PC-3 (cell line): ENCODE measurements at regions not wholly inside any gene's neighbourhood (a gene's known extent, or its start where the extent isn't known, plus 50 kb on each side); places are given as distances from the start of the nearest gene placed in this dataset.

Source experiments
- ATAC-seq: fragments of 200-7000 bp; cut with Tn5 transposase; 2 replicates; pipeline ENCODE4 v1.9.1; 2020; ENCODE audit warnings: mild to moderate bottlenecking, moderate library complexity
- BruUV-seq: library from RNA; stranded (reverse); fragments of 400-500 nt; replicated peaks from 2 replicates; lab custom pipeline; 2021; lab: Mats Ljungman, UMichigan
- CTCF ChIA-PET: fragments of 300-600 bp; sonication (Branson Sonifier 250); formaldehyde crosslinking; loops from one replicate; lab custom pipeline; 2022; ENCODE audit warnings: antibody characterized with exemption; lab: Charles Lee
- POLR2A ChIA-PET: fragments of 300-600 bp; sonication (Branson Sonifier 250); formaldehyde crosslinking; loops from one replicate; lab custom pipeline; 2022; ENCODE audit warnings: antibody characterized with exemption; ENCODE audit not compliant: unreplicated experiment; lab: Charles Lee
- DNase-seq: peaks from one replicate; pipeline ENCODE4 v3.0.0-alpha.2; 2015
- H2AFZ ChIP-seq: fragments of 300-600 bp; sonication (generic); 2 replicates; pipeline ENCODE4 v1.6.0; 2016; ENCODE audit warnings: antibody characterized with exemption, low read length
- H3F3A ChIP-seq: fragments of 300-600 bp; sonication (generic); one replicate; pipeline ENCODE4 v1.6.0; 2017; ENCODE audit warnings: antibody characterized with exemption, low read length, control low read depth, mild to moderate bottlenecking; ENCODE audit not compliant: unreplicated experiment
- H3K27ac ChIP-seq: fragments of 300-600 bp; sonication (generic); 2 replicates; pipeline ENCODE4 v1.5.1; 2016; ENCODE audit warnings: mild to moderate bottlenecking, low read length
- H3K27me3 ChIP-seq: fragments of 300-600 bp; sonication (generic); 2 replicates; pipeline ENCODE4 v1.6.1; 2016; ENCODE audit warnings: low read length, mixed read lengths
- H3K36me3 ChIP-seq: fragments of 300-600 bp; sonication (generic); 2 replicates; pipeline ENCODE4 v1.6.1; 2016; ENCODE audit warnings: low read depth, mixed run types, low read length, mixed read lengths
- H3K4me1 ChIP-seq: fragments of 300-600 bp; sonication (generic); 2 replicates; pipeline ENCODE4 v1.5.1; 2016; ENCODE audit warnings: low read length; ENCODE audit not compliant: insufficient read depth
- H3K4me2 ChIP-seq: fragments of 300-600 bp; sonication (generic); 2 replicates; pipeline ENCODE4 v1.6.0; 2016; ENCODE audit warnings: low read length
- H3K4me3 ChIP-seq: fragments of 300-600 bp; sonication (generic); 2 replicates; pipeline ENCODE4 v1.5.1; 2016; ENCODE audit warnings: mild to moderate bottlenecking, low read length, mixed read lengths
- H3K79me2 ChIP-seq: fragments of 300-600 bp; sonication (generic); 2 replicates; pipeline ENCODE4 v1.6.1; 2017; ENCODE audit warnings: low read length, mixed read lengths
- H3K9ac ChIP-seq: fragments of 300-600 bp; sonication (generic); 2 replicates; pipeline ENCODE4 v1.6.0; 2016; ENCODE audit warnings: mild to moderate bottlenecking, low read length
- H3K9me2 ChIP-seq: fragments of 300-600 bp; sonication (generic); replicated peaks from 2 replicates; pipeline ENCODE4 v1.6.1; 2016; ENCODE audit warnings: mixed run types, low read length, mixed read lengths
- H3K9me3 ChIP-seq: fragments of 300-600 bp; sonication (generic); 2 replicates; pipeline ENCODE4 v1.6.1; 2016; ENCODE audit warnings: low read length, mixed read lengths
- H4K20me1 ChIP-seq: fragments of 300-600 bp; sonication (generic); 2 replicates; pipeline ENCODE4 v1.6.1; 2016; ENCODE audit warnings: low read length, mixed read lengths
- EZH2 ChIP-seq: fragments of 300-600 bp; sonication (generic); IDR thresholded peaks from one replicate; pipeline ENCODE4 v1.6.1; 2017; ENCODE audit warnings: antibody characterized with exemption, mild to moderate bottlenecking, low read length; ENCODE audit not compliant: unreplicated experiment
- EZH2phosphoT487 ChIP-seq: fragments of 300-600 bp; sonication (generic); IDR thresholded peaks from 2 replicates; pipeline ENCODE4 v1.6.1; 2018; ENCODE audit warnings: mild to moderate bottlenecking, antibody characterized with exemption, low read length, borderline replicate concordance
- intact Hi-C: fragments of 100-400 bp; cut with micrococcal nuclease; formaldehyde crosslinking; loops from 2 replicates; pipeline ENCODE4 v1.9.0; 2023
- TF ChIP-seq, protein P1 (sequence below): fragments of 300-600 bp; sonication (generic); conservative IDR thresholded peaks from 2 replicates; pipeline ENCODE4 v1.5.1; 2017; ENCODE audit warnings: antibody characterized with exemption, low read depth, mild to moderate bottlenecking, low read length

DNA sequence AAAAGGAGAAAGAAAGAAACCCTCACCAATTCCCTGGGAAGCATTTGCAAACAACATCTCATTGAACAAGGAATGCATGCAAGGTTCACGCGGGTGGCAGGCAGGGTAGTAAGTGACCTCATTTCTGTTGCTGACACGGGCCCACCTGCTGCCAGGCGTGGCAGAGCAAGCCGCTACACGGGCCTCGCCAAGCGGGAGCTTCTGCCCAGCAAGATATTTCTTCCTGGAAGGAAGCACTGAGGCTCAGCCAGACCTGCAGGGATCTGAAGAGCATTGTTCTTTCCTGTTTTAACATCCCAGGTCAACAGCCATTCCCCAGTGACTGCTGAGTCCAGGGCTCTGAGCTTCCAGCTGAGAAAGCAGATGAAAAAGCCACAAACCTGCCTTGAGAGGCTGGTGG is 91.9 kb upstream of the IGSF21 start:
- Histone ChIP-seq H3K27ac (no peak overlapping the region), H3K79me2 (no peaks in the 10 kb centered on the region), H3K9me3 (no peaks in the 10 kb centered on the region), H2AFZ (no peak overlapping the region), H3K4me1 (no peaks in the 10 kb centered on the region), H3K36me3 (no peaks in the 10 kb centered on the region), H3K4me3 (no peak overlapping the region), H3K27me3 (peaks cover 47% of the 10 kb centered on the region), H4K20me1 (no peaks in the 10 kb centered on the region), H3K4me2 (no peak overlapping the region), H3K9ac (no peak overlapping the region), H3F3A (no peaks in the 10 kb centered on the region), H3K9me2 (no peaks in the 10 kb centered on the region)
- no TSS peak for BruUV-seq
- ChIA-PET POLR2A (no interaction called here), CTCF (no interaction called here)
- intact Hi-C loops = no loop called here
- ATAC-seq (no peak), DNase-seq (no peak)
- TF ChIP-seq EZH2phosphoT487 (no peak), EZH2 (no peak)
- TF ChIP-seq, protein P1, sequence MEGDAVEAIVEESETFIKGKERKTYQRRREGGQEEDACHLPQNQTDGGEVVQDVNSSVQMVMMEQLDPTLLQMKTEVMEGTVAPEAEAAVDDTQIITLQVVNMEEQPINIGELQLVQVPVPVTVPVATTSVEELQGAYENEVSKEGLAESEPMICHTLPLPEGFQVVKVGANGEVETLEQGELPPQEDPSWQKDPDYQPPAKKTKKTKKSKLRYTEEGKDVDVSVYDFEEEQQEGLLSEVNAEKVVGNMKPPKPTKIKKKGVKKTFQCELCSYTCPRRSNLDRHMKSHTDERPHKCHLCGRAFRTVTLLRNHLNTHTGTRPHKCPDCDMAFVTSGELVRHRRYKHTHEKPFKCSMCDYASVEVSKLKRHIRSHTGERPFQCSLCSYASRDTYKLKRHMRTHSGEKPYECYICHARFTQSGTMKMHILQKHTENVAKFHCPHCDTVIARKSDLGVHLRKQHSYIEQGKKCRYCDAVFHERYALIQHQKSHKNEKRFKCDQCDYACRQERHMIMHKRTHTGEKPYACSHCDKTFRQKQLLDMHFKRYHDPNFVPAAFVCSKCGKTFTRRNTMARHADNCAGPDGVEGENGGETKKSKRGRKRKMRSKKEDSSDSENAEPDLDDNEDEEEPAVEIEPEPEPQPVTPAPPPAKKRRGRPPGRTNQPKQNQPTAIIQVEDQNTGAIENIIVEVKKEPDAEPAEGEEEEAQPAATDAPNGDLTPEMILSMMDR = no peak

DNA sequence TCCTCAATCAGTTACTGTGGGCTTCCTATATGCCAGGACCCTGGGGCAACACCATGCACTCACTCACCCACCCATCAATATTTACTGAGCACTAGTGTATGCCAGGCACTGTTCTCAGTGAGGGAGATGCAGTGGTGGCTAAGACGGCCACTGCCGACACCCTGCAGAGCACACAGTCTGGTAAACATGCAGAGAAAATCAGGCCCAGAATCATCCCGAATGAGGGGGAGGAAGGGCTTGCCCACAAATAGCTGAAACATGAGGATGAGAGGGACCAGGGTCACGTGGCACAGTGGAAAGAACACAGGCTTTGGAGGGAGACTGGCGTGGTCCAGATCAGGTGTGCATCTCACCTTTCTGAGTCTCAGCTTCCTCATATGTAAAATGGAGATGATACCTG is 89.2 kb upstream of the IGSF21 start:
- no peak overlapping the region for H3K4me3 ChIP-seq
- H3F3A ChIP-seq = no peaks in the 10 kb centered on the region
- TF ChIP-seq, protein P1 = no peak
- TF ChIP-seq EZH2phosphoT487 = no peak
- TF ChIP-seq EZH2 = no peak
- DNase-seq = no peak
- H3K27me3 ChIP-seq = peaks cover 67% of the 10 kb centered on the region
- no peak overlapping the region for H3K9ac ChIP-seq
- H3K79me2 ChIP-seq = no peaks in the 10 kb centered on the region
- no peaks in the 10 kb centered on the region for H3K4me1 ChIP-seq
- H2AFZ ChIP-seq = no peak overlapping the region
- no peak overlapping the region for H3K27ac ChIP-seq
- CTCF ChIA-PET = no interaction called here
- H3K9me2 ChIP-seq = no peaks in the 10 kb centered on the region
- H3K36me3 ChIP-seq = no peaks in the 10 kb centered on the region
- no peaks in the 10 kb centered on the region for H4K20me1 ChIP-seq
- no peaks in the 10 kb centered on the region for H3K9me3 ChIP-seq
- POLR2A ChIA-PET = no interaction called here
- no peak for ATAC-seq
- intact Hi-C loops = no loop called here
- no peak overlapping the region for H3K4me2 ChIP-seq
- BruUV-seq = no TSS peak

DNA sequence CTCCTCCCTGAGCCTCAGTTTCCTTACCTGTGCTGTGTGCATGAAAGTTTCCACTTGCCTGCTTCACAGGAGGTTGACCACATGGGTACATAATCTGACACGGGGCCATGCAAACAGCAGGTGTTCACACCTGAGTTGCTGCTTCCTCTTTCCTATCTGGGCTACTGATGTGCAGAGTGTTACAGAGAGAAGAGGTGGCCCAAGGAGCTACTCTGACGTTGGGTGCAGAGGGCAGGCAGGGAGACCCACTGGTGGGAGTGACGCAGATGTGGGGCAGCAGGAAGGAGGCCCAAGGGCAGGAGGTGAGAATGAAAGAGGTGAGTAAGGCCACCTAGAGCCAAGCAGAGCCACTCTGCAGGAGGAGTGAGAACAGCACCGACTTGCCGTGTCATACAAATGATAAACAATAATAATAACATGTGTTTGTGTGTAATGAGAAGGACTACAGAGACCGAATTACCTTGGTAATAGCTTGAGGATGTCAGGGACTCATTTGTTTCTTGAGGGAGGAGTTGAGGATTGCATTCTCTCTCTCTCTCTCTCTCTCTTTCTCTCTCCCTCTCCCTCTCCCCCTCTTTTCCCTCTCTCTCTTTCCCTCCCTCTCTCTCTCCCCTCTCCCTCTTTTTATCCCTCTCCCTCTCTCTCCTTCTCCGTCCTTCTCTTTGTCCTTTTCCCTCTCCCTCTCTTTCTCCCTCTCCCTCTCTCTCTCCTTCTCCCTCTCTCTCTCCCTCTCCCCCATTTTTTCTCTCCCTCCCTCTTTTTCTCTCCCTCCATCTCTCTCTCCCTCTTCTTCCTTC is 87.4 kb upstream of the IGSF21 start:
- Histone ChIP-seq H3K9ac (no peak overlapping the region), H4K20me1 (no peaks in the 10 kb centered on the region), H3K4me3 (no peak overlapping the region), H3K9me2 (no peaks in the 10 kb centered on the region), H3K79me2 (no peaks in the 10 kb centered on the region), H3K27me3 (peaks cover 72% of the 10 kb centered on the region), H3K27ac (no peak overlapping the region), H3K9me3 (no peaks in the 10 kb centered on the region), H3K4me1 (no peaks in the 10 kb centered on the region), H3K36me3 (no peaks in the 10 kb centered on the region), H3K4me2 (no peak overlapping the region), H2AFZ (no peak overlapping the region), H3F3A (no peaks in the 10 kb centered on the region)
- no peak for ATAC-seq
- TF ChIP-seq, protein P1 = no peak
- TF ChIP-seq EZH2 = no peak
- TF ChIP-seq EZH2phosphoT487 = no peak
- BruUV-seq = no TSS peak
- CTCF ChIA-PET = no interaction called here
- intact Hi-C loops = no loop called here
- POLR2A ChIA-PET = no interaction called here
- no peak for DNase-seq
